ENCODE measurements at regions not wholly inside any gene's neighbourhood (a gene's known extent, or its start where the extent isn't known, plus 50 kb on each side); places are given as distances from the start of the nearest gene placed in this dataset.

DNA sequence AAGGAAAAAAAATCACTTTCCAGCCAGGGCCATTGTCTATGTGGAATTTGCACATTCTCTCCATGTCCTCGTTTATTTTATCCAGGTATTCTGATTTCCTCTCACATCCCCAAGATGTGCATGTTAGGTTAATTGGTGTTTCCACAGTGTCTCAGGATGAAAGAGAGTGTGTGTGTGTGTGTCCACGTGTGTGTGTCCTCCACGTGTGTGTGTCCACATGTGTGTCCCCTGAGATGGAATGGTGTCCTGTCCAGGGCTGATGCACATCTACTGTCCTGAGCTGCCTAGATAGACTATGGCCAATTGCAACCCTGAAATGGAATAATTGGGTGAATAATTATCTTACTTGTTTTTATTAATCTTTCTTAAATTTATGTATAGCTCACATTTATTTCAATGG lies 2436.5 kb downstream of the PCDH9 start:
- Histone ChIP-seq H3K9me3 (no peaks in the 10 kb centered on the region), H3K27ac (no peak overlapping the region), H3K27me3 (no peaks in the 10 kb centered on the region), H3K36me3 (no peaks in the 10 kb centered on the region), H3K4me1 (no peaks in the 10 kb centered on the region), H3K4me3 (no peak overlapping the region)
- no peak for FAIRE-seq
- WGBS, 2 donors = 33 to 52% methylated on average over 3 of the region's 3 CpGs
- DNase-seq = no peak
- TF ChIP-seq, protein P1, sequence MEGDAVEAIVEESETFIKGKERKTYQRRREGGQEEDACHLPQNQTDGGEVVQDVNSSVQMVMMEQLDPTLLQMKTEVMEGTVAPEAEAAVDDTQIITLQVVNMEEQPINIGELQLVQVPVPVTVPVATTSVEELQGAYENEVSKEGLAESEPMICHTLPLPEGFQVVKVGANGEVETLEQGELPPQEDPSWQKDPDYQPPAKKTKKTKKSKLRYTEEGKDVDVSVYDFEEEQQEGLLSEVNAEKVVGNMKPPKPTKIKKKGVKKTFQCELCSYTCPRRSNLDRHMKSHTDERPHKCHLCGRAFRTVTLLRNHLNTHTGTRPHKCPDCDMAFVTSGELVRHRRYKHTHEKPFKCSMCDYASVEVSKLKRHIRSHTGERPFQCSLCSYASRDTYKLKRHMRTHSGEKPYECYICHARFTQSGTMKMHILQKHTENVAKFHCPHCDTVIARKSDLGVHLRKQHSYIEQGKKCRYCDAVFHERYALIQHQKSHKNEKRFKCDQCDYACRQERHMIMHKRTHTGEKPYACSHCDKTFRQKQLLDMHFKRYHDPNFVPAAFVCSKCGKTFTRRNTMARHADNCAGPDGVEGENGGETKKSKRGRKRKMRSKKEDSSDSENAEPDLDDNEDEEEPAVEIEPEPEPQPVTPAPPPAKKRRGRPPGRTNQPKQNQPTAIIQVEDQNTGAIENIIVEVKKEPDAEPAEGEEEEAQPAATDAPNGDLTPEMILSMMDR (IDR thresholded peaks at IDR 0.05) = no peak
- intact Hi-C loops (cut with DNase I) = no loop called here
- no peak for ATAC-seq

DNA sequence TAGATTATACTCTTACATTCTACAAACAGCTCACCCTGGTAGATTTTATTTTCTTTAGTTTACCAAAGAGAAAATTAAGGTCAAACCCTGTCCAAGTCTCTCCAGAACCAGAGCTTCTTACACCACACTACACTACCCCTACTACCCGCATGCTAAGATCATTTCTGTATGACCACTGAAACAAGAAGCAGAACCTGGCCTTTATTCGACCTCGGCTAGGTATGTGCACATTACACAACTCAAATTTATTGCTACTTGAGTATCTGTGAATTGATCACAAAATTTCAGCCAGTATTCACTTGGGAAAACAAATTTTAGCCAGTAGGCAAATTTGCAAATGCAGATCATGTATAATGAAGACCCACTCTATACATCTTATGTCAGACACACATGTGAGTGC lies 2437.0 kb downstream of the PCDH9 start:
- no peak for FAIRE-seq
- 57 to 78% methylated on average over 3 of the region's 3 CpGs for whole genome bisulfite sequencing, 2 donors

DNA sequence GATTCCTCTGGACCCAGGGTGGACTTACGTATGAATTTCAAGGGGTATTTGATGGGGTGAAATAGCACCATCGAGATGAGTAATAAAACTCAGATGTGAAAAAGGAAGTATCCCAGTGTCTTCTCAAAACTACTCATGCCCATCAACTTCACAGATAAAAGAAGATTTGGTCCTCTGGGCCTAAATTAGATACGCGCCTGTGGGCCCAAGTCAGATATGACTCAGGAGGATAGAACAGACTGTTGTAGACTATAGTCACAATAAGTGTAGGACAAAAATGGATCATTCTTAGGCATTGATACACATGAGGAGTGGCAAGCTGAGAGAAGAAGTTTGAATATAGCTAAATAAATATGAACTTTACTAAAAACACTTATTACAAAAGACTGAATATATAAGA lies 2438.8 kb downstream of the PCDH9 start:
- H3K4me3 ChIP-seq = no peak overlapping the region
- no peaks in the 10 kb centered on the region for H3K36me3 ChIP-seq
- H3K27ac ChIP-seq = no peak overlapping the region
- ATAC-seq (no peak), FAIRE-seq (no peak), DNase-seq (no peak)
- no peaks in the 10 kb centered on the region for H3K4me1 ChIP-seq
- 75 to 86% methylated on average over 4 of the region's 4 CpGs for WGBS, 2 donors
- intact Hi-C loops (cut with DNase I) = no loop called here
- TF ChIP-seq, protein P1 (IDR thresholded peaks at IDR 0.05) = no peak
- no peaks in the 10 kb centered on the region for H3K27me3 ChIP-seq
- no peaks in the 10 kb centered on the region for H3K9me3 ChIP-seq

More for the DNA sequence above, 2437.0 kb downstream of the PCDH9 start:
- ATAC-seq = no peak
- TF ChIP-seq, protein P1 (IDR thresholded peaks at IDR 0.05) = no peak
- no peaks in the 10 kb centered on the region for H3K36me3 ChIP-seq
- H3K9me3 ChIP-seq = no peaks in the 10 kb centered on the region
- no peak overlapping the region for H3K27ac ChIP-seq
- H3K4me3 ChIP-seq = no peak overlapping the region
- H3K4me1 ChIP-seq = no peaks in the 10 kb centered on the region
- intact Hi-C loops (cut with DNase I) = no loop called here
- H3K27me3 ChIP-seq = no peaks in the 10 kb centered on the region
- no peak for DNase-seq

DNA sequence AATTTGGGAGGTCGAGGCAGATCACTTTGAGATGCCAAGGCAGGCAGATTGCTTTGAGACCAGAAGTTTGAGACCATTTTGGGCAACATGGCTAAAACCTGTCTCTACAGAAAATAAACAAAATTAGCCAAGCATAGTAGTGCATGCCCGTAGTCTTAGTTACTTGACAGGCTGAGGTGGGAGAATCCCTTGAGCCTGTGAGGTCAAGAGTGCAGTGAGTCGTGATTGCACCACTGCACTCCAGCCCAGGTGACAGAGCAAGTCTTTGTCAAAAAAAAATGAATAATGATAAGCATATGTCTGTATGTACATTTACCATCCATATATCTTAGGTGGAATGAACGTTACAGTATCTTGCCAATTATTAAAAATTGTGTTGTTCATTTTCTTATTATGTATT lies 2447.7 kb downstream of the PCDH9 start:
- H3K4me3 ChIP-seq = no peak overlapping the region
- no peaks in the 10 kb centered on the region for H3K4me1 ChIP-seq
- TF ChIP-seq, protein P1 (IDR thresholded peaks at IDR 0.05) = no peak
- no peaks in the 10 kb centered on the region for H3K9me3 ChIP-seq
- H3K36me3 ChIP-seq = no peaks in the 10 kb centered on the region
- H3K27ac ChIP-seq = no peak overlapping the region
- no peaks in the 10 kb centered on the region for H3K27me3 ChIP-seq
- intact Hi-C loops (cut with DNase I) = no loop called here
- WGBS, 2 donors = 43 to 51% methylated on average over 4 of the region's 4 CpGs
- ATAC-seq = no peak
- FAIRE-seq = no peak
- no peak for DNase-seq

DNA sequence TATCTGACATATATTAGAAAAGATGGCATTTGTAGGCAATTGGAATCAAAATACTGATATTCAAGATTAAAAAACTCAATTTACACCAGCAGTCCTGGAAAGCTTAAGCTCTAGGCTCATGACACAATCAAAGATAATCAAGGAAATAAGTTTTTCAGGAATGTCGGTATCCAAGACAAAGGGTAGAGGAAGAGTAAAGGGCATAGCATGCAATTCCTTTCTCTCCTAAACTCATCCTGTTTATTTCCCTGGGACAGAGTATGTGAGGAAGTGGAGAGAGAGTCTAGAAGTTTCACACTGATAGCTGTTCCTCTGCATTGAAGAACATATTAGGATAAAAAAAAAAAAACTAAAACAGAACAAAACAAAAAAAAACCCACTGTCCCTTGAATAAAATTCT lies 2452.1 kb downstream of the PCDH9 start:
- no peaks in the 10 kb centered on the region for H3K27me3 ChIP-seq
- DNase-seq = no peak
- 55 to 95% methylated on average over 1 of the region's 1 CpG for WGBS, 2 donors
- FAIRE-seq = no peak
- H3K4me1 ChIP-seq = no peaks in the 10 kb centered on the region
- H3K4me3 ChIP-seq = no peak overlapping the region
- no peaks in the 10 kb centered on the region for H3K36me3 ChIP-seq
- intact Hi-C loops (cut with DNase I) = no loop called here
- no peaks in the 10 kb centered on the region for H3K9me3 ChIP-seq
- no peak overlapping the region for H3K27ac ChIP-seq
- no peak for ATAC-seq
- TF ChIP-seq, protein P1 (IDR thresholded peaks at IDR 0.05) = no peak

Data from pancreas (tissue), 10 donors.